HepG2 (cell line): ENCODE measurements at regions not wholly inside any gene's neighbourhood (a gene's known extent, or its start where the extent isn't known, plus 50 kb on each side); places are given as distances from the start of the nearest gene placed in this dataset.

ENCODE experiments used
- ATAC-seq: fragments of 200-7000 bp; cut with Tn5 transposase; 3 replicates; pipeline ENCODE4 v1.9.1; 2020; ENCODE audit warnings: mild to moderate bottlenecking, moderate library complexity
- BruUV-seq: library from RNA; stranded (reverse); fragments of 400-500 nt; replicated peaks from 2 replicates; lab custom pipeline; 2021; lab: Mats Ljungman, UMichigan
- CTCF ChIA-PET: fragments of 300-600 bp; formaldehyde crosslinking; extraction: SDS; loops from one replicate; lab custom pipeline; 2021; ENCODE audit warnings: low total read pairs, inconsistent platforms, low intra/inter-chr PET ratio; lab: Yijun Ruan, JAX
- POLR2A ChIA-PET: fragments of 350-600 bp; sonication (Branson Sonifier 250); formaldehyde crosslinking; loops from one replicate; lab custom pipeline; 2020; ENCODE audit warnings: antibody characterized with exemption, inconsistent platforms; lab: Yijun Ruan, JAX
- DNase-seq: peaks from one replicate; pipeline ENCODE4 v3.0.0-alpha.2; 2015; ENCODE audit warnings: low spot score
- FAIRE-seq: peaks from 3 replicates; lab custom pipeline; 2011; peaks lifted over from hg19 to GRCh38; lab: Jason Lieb, UNC
- H2AFZ ChIP-seq: one replicate; pipeline ENCODE4 v1.6.1; 2011; ENCODE audit warnings: low read length, inconsistent platforms
- H3K27ac ChIP-seq: fragments of 300-600 bp; 3 replicates; pipeline ENCODE4 v1.8.0; 2011; ENCODE audit warnings: mixed run types, mild to moderate bottlenecking, mixed read lengths, low read length, inconsistent platforms; ENCODE audit not compliant: insufficient read depth; ENCODE audit errors: extremely low read length
- H3K27me3 ChIP-seq, 2 experiments: fragments of 200-600 bp in 1 of 2; 2 replicates in 1 of 2; 3 replicates in 1 of 2; pipeline versions ENCODE4 v1.6.0 to v1.8.0; 2011; ENCODE audit warnings: low read length in 2 of 2, mild to moderate bottlenecking in 2 of 2, moderate library complexity in 2 of 2, inconsistent platforms in 1 of 2; ENCODE audit not compliant: insufficient read depth in 2 of 2, control insufficient read depth in 1 of 2
- H3K36me3 ChIP-seq, 2 experiments: fragments of 200-600 bp in 1 of 2; replicated peaks in 1 of 2; 2 replicates in 1 of 2; 3 replicates in 1 of 2; pipeline versions ENCODE4 v1.5.1 to v1.8.0; 2011; ENCODE audit warnings: low read length in 2 of 2, inconsistent platforms in 1 of 2; ENCODE audit not compliant: insufficient read depth in 2 of 2, control insufficient read depth in 1 of 2
- H3K4me1 ChIP-seq: 2 replicates; pipeline ENCODE4 v1.5.1; 2012; ENCODE audit warnings: low read length, inconsistent platforms; ENCODE audit not compliant: insufficient read depth
- H3K4me2 ChIP-seq: 2 replicates; pipeline ENCODE4 v1.6.0; 2011; ENCODE audit warnings: low read depth, low read length, inconsistent platforms
- H3K4me3 ChIP-seq, 3 experiments: fragments of 200-600 bp in 1 of 3; sonication (generic), shearing (Covaris generic) in 1 of 3; replicated peaks in 1 of 3; 2 replicates each; pipeline ENCODE4 v1.5.1; 2011 to 2016; ENCODE audit warnings: low read length in 3 of 3, inconsistent platforms in 2 of 3, low read depth in 2 of 3, mild to moderate bottlenecking in 2 of 3, control low read depth in 1 of 3, mixed read lengths in 1 of 3; ENCODE audit not compliant: insufficient read depth in 1 of 3
- H3K79me2 ChIP-seq: one replicate; pipeline ENCODE4 v1.6.1; 2011; ENCODE audit warnings: low read length, inconsistent platforms; ENCODE audit not compliant: insufficient read depth
- H3K9ac ChIP-seq: 2 replicates; pipeline ENCODE4 v1.6.0; 2011; ENCODE audit warnings: mild to moderate bottlenecking, low read depth, low read length, inconsistent platforms; ENCODE audit not compliant: insufficient read depth
- H3K9me3 ChIP-seq: 2 replicates; pipeline ENCODE4 v1.5.1; 2012; ENCODE audit warnings: mild to moderate bottlenecking, low read length
- H4K20me1 ChIP-seq: 2 replicates; pipeline ENCODE4 v1.6.0; 2011; ENCODE audit warnings: inconsistent platforms, mild to moderate bottlenecking, low read length, moderate library complexity; ENCODE audit not compliant: insufficient read depth
- ELF4 ChIP-seq: sonication (generic); formaldehyde crosslinking; IDR thresholded peaks from 2 replicates; pipeline ENCODE4 v1.5.0; 2020; ENCODE audit warnings: missing genetic modification reagents, mild to moderate bottlenecking, moderate library complexity, borderline replicate concordance
- ESRRA ChIP-seq: sonication (generic); formaldehyde crosslinking; IDR thresholded peaks from 2 replicates; pipeline ENCODE4 v1.5.1; 2020; ENCODE audit warnings: mild to moderate bottlenecking, low read depth, missing genetic modification reagents
- FOSL2 ChIP-seq: sonication (generic); formaldehyde crosslinking; IDR thresholded peaks from 2 replicates; pipeline ENCODE4 v1.4.0; 2020; ENCODE audit warnings: missing genetic modification reagents
- MIER2 ChIP-seq: IDR thresholded peaks from 2 replicates; pipeline ENCODE4 v1.6.1; 2016; ENCODE audit warnings: missing biosample characterization, missing genetic modification reagents
- NR2F2 ChIP-seq: IDR thresholded peaks from 2 replicates; pipeline ENCODE4 v1.6.1; 2012; ENCODE audit warnings: low read depth, inconsistent platforms, borderline replicate concordance
- NRL ChIP-seq: sonication (generic); formaldehyde crosslinking; IDR thresholded peaks from 2 replicates; pipeline ENCODE4 v1.5.0; 2020; ENCODE audit warnings: missing genetic modification reagents, mild to moderate bottlenecking, moderate library complexity, borderline replicate concordance
- SIX1 ChIP-seq: sonication (generic); formaldehyde crosslinking; IDR thresholded peaks from 2 replicates; pipeline ENCODE4 v1.4.0; 2020; ENCODE audit warnings: missing genetic modification reagents, borderline replicate concordance
- TERF1 ChIP-seq: sonication (generic); formaldehyde crosslinking; IDR thresholded peaks from 2 replicates; pipeline ENCODE4 v1.8.0; 2022; ENCODE audit warnings: mild to moderate bottlenecking, missing genetic modification reagents, moderate library complexity
- ZFP36L2 ChIP-seq: sonication (generic); formaldehyde crosslinking; IDR thresholded peaks from 2 replicates; pipeline ENCODE4 v1.4.0; 2020; ENCODE audit warnings: missing genetic modification reagents
- ZNF136 ChIP-seq: sonication (generic); formaldehyde crosslinking; IDR thresholded peaks from 2 replicates; pipeline ENCODE4 v1.8.1; 2022; ENCODE audit warnings: low read depth, mild to moderate bottlenecking, moderate library complexity, missing genetic modification reagents
- ZNF232 ChIP-seq: sonication (generic); formaldehyde crosslinking; IDR thresholded peaks from 2 replicates; pipeline ENCODE4 v1.4.0; 2020; ENCODE audit warnings: missing genetic modification reagents, borderline replicate concordance
- ZNF256 ChIP-seq: sonication (generic); formaldehyde crosslinking; conservative IDR thresholded peaks from 2 replicates; pipeline ENCODE4 v1.4.0; 2020; ENCODE audit warnings: missing genetic modification reagents
- ZNF839 ChIP-seq: sonication (generic); formaldehyde crosslinking; IDR thresholded peaks from 2 replicates; pipeline ENCODE4 v1.4.0; 2020; ENCODE audit warnings: missing genetic modification reagents, mild to moderate bottlenecking, borderline replicate concordance
- ZSCAN25 ChIP-seq: sonication (generic); formaldehyde crosslinking; IDR thresholded peaks from 2 replicates; pipeline ENCODE4 v1.8.0; 2022; ENCODE audit warnings: mild to moderate bottlenecking, missing genetic modification reagents
- WGBS: methylation state at CpG from one replicate; pipeline ENCODE4 v1.1.6; 2017; ENCODE audit warnings: low lambda C conversion rate; 5-methylcytosine and 5-hydroxymethylcytosine counted together
- in situ Hi-C: cut with HindIII; loops from 2 replicates; pipeline ENCODE4 v1.10.0; 2017; ENCODE audit warnings: low pct_unique_long_range_greater_than_20kb; ENCODE audit not compliant: extremely low pct_ligation_motif_present
- intact Hi-C: fragments of 100-400 bp; cut with micrococcal nuclease; formaldehyde crosslinking; loops from one replicate; pipeline ENCODE4 v1.10.0; 2022; ENCODE audit not compliant: unreplicated experiment

- no peak for TF ChIP-seq ZNF839 (CRISPR knock-in tag)
These were observed 128.6 kb upstream of the ELL2 start (continued) for GRCh38 chr5:96090215-96090614.

GRCh38 chr5:96088706-96089498, 127.3 kb upstream of the ELL2 start:
- BruUV-seq = no TSS peak
- H3K79me2 ChIP-seq = no peaks in the 10 kb centered on the region
- CTCF ChIA-PET = no interaction called here
- in situ Hi-C loops (no loop called here), intact Hi-C loops (no loop called here)
- FAIRE-seq (no peak), DNase-seq (no peak), ATAC-seq (no peak)
- H3K36me3 ChIP-seq = no peaks in the 10 kb centered on the region
- H3K27me3 ChIP-seq = no peaks in the 10 kb centered on the region
- no peaks in the 10 kb centered on the region for H3K9me3 ChIP-seq
- TF ChIP-seq ZFP36L2 (CRISPR knock-in tag) (no peak), ELF4 (no peak), ZNF256 (CRISPR knock-in tag) (no peak), FOSL2 (CRISPR knock-in tag) (no peak), ZNF232 (CRISPR knock-in tag) (no peak), TERF1 (CRISPR knock-in tag) (no peak), ESRRA (no peak), NR2F2 (no peak), MIER2 (no peak), ZNF136 (CRISPR knock-in tag) (no peak), SIX1 (CRISPR knock-in tag) (no peak), NRL (CRISPR knock-in tag) (no peak), ZSCAN25 (no peak)
- TF ChIP-seq, all 625 proteins: peak for 0
- no peak overlapping the region for H3K9ac ChIP-seq
- WGBS = 97% methylated on average over 4 of the region's 4 CpGs
- H4K20me1 ChIP-seq = no peaks in the 10 kb centered on the region
- H3K27ac ChIP-seq = no peak overlapping the region
- no peak overlapping the region for H2AFZ ChIP-seq
- no peak overlapping the region for H3K4me3 ChIP-seq
- peaks cover 46% of the 10 kb centered on the region for H3K4me1 ChIP-seq
- POLR2A ChIA-PET = no interaction called here
- H3K4me2 ChIP-seq = no peak overlapping the region
